ENCODE measurements at regions not wholly inside any gene's neighbourhood (a gene's known extent, or its start where the extent isn't known, plus 50 kb on each side); places are given as distances from the start of the nearest gene placed in this dataset.

DNA sequence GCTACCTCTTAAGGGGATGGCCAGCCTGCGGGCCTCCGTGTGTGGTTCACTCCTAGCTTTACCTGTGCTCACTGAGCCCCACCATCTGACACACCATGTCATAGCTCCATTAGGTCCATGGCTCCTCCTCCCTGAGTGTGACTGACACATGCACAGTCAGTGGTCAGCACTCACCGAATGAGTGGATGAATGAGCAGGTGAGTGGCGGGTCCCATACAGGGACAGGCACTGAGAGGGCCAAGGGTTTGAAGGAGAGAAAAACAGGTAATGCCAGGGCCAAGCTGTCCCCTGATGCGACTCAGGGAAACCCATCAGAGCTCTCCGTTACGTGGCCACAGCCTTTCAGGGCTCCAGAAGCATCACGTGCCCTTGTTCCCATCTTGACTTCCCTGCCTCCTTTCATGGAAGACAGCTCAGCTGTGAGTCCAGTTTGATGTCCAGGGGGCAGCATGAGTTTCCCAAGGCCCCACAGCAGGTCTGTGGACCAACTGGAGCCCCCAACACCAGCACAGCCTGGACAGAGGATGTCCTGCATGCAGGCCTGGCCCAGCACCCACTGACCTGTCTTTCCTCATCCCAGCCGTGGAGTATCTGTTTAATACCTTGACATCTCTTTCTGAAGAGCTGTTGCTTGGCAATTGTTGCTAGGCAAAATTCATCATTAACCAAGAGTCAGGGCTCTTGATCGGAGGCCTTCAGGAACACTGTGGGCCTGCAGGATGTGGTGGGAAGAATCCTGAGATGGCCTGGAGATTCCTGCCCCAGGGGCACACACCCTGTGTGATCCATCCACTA is 84.4 kb downstream of the PLXNA1 start:
- TF ChIP-seq, protein P1, sequence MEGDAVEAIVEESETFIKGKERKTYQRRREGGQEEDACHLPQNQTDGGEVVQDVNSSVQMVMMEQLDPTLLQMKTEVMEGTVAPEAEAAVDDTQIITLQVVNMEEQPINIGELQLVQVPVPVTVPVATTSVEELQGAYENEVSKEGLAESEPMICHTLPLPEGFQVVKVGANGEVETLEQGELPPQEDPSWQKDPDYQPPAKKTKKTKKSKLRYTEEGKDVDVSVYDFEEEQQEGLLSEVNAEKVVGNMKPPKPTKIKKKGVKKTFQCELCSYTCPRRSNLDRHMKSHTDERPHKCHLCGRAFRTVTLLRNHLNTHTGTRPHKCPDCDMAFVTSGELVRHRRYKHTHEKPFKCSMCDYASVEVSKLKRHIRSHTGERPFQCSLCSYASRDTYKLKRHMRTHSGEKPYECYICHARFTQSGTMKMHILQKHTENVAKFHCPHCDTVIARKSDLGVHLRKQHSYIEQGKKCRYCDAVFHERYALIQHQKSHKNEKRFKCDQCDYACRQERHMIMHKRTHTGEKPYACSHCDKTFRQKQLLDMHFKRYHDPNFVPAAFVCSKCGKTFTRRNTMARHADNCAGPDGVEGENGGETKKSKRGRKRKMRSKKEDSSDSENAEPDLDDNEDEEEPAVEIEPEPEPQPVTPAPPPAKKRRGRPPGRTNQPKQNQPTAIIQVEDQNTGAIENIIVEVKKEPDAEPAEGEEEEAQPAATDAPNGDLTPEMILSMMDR (IDR thresholded peaks at IDR 0.05; ENCODE audit: low read depth, low read length, missing input control) = no peak
- TF ChIP-seq RAD21 (IDR thresholded peaks at IDR 0.05) (no peak), REST (IDR thresholded peaks at IDR 0.05) (no peak), TAF1 (conservative IDR thresholded peaks at IDR 0.05) (no peak), YY1 (IDR thresholded peaks at IDR 0.05) (no peak), GABPA (IDR thresholded peaks at IDR 0.05 in 1 of 2, conservative IDR thresholded peaks at IDR 0.05 in 1 of 2) (no peak)
- TF ChIP-seq, protein P2, sequence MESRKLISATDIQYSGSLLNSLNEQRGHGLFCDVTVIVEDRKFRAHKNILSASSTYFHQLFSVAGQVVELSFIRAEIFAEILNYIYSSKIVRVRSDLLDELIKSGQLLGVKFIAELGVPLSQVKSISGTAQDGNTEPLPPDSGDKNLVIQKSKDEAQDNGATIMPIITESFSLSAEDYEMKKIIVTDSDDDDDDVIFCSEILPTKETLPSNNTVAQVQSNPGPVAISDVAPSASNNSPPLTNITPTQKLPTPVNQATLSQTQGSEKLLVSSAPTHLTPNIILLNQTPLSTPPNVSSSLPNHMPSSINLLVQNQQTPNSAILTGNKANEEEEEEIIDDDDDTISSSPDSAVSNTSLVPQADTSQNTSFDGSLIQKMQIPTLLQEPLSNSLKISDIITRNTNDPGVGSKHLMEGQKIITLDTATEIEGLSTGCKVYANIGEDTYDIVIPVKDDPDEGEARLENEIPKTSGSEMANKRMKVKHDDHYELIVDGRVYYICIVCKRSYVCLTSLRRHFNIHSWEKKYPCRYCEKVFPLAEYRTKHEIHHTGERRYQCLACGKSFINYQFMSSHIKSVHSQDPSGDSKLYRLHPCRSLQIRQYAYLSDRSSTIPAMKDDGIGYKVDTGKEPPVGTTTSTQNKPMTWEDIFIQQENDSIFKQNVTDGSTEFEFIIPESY (IDR thresholded peaks at IDR 0.05) = no peak
